Stimulated activated naive CD4-positive, alpha-beta T cell (primary cell): ENCODE measurements at regions not wholly inside any gene's neighbourhood (a gene's known extent, or its start where the extent isn't known, plus 50 kb on each side); places are given as distances from the start of the nearest gene placed in this dataset.

Experiments used
- DNase-seq, 6 experiments: peaks; one replicate each; lab custom pipeline; 2025; lab: John Stamatoyannopoulos, UW

GRCh38 chr2:239533569-239534316, 132.9 kb upstream of the HDAC4 start:
- no peak for DNase-seq

GRCh38 chr2:239532859-239533258, 132.0 kb upstream of the HDAC4 start:
- DNase-seq, result no peak

DNA sequence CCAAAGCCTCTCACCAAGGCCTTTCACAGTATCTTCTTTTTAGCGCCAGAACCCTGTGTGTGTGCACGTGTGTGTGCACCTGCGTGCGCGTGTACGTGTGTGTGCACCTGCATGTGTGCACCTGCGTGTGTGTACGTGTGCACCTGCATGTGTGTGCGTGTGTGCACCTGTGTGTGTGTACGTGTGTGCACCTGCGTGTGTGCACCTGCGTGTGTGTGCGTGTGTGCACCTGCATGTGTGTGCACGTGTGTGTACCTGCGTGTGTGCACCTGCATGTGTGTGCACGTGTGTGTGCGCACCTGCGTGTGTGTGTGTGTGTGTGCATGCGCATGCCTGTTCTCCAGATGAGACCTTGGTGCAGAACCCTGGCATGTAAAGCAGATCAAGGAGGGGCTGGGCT, 131.4 kb upstream of the HDAC4 start:
- DNase-seq, result no peak

DNA sequence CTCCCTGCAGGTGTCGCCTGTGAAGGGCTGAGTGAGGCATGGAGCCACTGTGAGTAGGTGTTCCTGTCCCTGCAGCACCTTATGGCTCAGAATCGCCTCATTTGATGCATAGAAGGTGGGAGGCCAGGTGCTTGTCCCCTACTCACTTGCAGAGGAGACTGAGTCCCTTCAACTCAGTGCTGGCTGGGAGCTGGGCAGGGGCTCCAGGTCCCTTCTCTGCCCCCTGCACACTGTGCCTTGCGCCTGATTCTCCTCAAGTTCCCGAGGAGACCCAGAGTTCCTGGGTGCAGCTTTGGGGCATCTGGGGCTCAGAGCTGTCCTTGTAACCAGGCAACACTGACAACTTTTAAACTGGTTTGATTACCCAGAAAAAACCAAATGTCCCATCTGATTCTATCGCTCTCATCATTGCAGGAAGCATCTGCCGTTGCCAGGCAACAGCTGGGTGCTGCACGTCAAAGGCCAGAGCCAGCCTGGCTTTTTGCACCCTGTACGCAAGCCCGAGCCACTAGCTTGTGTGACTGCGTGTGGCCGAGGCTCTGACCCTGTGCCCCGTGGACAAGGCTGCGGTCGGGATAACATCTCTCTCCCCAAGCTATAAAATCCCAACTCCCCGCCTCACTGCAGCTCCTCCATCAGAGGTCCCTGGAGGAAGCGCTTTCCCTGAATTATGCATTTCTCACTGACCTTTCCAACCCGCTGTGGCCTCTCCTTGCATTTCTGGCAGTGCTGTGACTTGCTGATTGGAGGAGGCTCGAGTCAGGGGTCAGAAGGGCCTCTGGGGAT, 130.8 kb upstream of the HDAC4 start:
- DNase-seq, result no peak

DNA sequence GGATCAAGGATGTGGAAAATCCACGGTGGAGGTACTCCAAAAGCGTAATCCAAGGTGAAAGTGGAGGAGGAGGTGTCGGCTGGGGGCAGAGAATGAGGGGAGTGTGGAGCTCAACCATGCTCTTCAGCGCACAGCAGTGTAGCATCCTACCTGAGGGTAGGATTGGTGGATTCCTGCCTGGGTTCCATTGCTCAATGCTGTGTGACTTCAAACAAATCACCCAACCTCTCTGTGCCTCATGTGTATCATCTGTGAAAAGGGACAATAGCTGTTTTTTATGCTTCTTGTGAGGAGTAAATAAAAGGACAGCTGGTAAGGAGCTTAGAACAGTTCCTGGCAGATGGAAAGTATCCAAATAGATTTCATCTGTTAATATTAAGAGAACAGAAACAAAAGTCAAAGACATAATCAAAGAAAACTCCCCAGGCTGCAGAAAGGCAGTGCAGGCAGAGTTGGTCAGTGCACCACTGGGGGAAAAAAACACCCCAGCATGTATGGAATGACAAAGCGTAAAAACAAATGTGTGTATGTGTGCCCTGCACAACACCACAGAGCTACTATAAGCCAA, 130.0 kb upstream of the HDAC4 start:
- no peak for DNase-seq

GRCh38 chr2:239529313-239530015, 128.6 kb upstream of the HDAC4 start:
- DNase-seq, result no peak

DNA sequence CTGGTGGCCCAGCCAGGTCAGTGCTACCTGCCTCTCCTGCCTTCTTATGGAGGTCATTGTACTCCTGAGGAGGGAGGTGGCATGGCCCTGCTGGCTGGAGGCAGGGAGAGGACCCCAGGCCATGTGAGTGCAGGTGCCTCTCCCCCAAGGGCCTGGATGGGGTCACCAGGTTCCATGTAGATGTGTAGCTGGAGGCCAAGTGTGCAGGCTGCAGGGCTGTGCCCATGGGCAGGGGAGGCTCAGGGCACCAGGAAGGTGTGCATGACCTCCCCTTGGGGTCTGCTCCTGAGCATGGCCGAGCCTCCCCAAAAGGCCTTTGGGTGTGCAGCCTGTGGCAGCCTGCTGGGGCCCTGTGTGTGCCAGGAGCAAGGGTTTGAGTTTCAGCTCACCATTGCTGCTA, 128.1 kb upstream of the HDAC4 start:
- DNase-seq, result no peak

- no peak for DNase-seq
Measured at GRCh38 chr2:239528146-239528545, 127.3 kb upstream of the HDAC4 start.

DNA sequence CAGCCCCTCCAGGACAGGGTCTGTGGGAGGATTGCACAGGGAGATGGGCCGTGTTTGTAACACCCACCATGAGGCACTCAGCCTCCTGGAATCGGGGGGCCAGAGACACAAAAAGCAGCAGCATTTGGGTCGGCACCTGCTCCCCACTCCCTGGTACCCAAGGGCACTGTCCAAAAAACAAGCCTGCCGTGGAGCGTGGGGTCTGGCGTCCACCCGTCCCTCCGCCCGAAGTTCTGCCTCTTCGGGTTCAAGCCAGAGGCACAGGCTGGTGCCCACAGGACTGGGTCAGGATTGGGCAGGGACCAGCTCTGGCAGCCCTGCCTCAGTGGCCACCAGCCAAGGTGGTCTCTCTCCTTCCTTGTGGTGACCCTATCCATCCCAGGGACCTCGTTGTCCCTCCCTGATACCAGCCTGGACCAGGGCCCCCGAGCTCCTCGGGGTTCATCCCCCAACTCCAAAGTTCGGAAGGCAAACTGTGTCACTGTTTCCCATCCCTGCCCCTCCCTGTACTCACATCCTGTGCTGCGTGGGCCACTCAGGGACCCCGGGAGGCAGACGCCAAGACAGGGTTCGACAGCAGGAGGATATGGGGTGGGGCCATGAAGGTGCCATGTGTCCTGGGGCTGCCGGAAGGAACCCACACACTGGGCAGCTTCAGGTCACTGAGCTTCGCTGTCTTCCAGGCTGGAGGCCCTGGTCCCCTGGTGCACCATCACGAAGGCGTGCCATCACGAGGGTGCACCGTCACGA, 126.0 kb upstream of the HDAC4 start:
- DNase-seq, result no peak

DNA sequence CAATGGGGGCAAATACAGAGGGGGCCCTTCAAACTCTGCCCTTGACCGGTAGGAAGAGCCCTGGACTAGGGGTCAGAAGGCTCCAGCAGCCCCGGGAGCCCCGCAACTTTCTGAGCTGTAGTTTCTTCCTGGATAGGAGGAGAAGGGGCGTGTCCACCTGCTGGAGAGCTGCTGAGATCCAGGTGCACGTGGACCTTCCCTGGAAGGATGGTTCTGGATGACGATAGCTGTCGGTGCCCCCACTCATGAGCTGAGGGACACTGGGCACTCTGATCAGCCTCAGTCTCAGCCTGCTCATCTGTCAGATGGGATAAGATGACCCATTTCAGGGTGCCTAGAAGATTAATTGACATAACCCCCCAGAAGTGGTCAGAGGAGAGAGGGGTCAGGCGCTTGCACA, 125.2 kb upstream of the HDAC4 start:
- no peak for DNase-seq

DNA sequence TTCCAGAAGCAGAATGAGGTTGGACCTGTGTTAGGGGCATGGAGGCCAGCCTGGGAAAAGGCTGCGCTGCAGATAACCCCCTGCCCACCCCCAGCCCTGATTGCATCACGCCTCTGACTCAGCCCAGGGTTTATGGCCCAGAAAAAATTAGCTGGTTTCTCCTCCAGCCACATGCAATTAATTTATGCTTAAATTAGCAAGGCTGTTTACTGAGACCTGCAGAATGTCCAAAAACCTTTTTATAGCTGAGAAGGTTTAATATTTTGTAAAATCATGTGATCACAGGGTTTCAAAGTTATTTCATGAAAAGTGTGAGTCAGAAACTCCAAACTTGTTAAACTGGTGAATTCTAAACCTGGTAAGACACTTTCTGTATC, 123.1 kb upstream of the HDAC4 start:
- DNase-seq, result no peak

DNA sequence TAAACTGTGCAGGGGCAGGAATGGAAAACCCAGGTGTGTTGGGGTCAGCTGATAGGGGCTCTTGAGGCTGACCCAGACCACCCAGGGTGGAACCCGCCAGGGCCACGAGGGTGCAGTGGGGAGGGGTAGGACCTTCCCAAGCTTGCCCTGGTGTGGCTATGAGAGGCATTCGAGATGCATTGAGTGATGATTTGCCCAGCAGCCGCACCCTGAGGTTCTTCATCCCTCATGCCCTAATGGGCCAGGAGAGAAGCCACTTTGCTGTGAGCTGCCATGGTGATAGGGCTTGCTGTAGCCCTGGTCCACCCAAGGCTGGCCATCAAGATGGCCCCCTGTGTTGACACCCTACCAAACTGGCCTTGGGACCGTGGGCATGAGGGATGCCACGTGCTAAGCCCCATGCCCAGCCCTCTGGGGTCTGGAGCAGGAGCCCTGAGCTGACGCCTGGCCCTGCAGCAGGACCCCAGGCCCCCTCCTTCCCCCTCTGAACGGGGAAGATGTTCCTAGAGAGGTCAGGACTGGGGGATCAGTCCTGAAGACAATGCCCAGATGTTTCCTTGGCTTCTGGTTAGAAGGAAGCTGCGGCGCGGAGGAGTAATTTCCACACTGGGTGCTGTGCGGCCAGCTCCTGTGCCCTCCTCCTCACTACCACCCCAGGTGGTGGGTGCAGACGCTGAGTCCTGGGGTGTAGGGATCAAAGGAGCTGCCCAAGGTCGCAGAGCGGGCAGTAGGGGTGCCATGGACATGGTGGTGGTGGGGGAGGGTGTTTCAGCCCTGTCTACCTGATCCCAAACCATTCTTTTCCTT, 122.5 kb upstream of the HDAC4 start:
- no peak for DNase-seq

DNA sequence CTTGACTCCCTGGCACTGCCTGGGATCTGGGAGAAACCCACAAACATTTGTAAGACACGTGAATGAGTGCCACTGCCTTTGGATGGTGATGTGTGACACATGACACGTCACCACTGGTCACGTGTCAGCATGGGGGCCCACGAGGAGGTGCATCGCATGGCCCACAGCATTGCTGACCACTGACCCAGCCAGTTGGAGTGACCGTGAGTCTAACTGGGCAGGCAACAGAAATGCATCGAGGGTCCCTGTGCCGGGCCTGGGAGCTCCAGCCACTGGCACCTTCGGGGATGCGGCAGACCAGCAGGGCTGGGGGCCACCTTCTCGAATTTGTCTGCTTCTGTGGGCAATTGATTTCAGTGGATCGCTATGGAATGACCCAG, 121.9 kb upstream of the HDAC4 start:
- DNase-seq, result no peak

DNA sequence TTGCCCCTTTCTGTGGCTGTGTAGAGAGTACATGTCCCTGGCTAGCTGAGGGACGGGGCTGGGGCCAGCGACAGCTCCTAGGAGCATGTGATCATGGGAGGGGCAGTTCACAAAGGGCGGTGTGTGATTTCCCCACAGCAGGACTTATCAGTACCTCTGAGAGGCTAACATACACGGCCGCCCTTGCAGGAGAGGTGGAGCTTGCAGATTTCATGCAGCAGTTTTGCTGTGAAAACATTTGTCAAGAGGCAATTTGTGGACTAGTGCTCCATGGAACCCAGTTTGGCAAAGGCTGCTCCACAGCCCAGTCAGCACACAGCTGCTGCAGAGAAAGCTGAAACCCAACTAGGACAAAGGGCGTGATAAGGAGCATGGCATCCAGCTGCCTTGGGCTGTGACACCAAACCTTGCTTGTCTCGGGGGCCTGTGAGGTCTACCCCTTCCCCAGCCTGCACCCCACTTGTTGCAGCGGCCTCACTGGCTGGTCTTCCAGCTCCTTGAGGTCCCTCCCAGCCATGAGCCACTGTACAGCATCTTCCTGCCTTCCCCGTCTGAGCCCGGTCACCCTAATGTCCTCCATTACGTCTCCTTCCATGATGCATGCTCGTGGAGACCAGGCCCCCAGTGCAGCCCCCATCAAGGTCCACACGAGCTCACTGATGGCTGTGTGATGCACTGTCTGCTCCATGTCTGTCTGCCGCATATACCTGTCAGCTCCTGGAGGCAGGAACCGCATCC, 121.4 kb upstream of the HDAC4 start:
- DNase-seq, result no peak

GRCh38 chr2:239521518-239521815, 120.6 kb upstream of the HDAC4 start:
- DNase-seq, result no peak

GRCh38 chr2:239520811-239521517, 120.1 kb upstream of the HDAC4 start:
- DNase-seq, result no peak

- DNase-seq, result no peak
Measured at GRCh38 chr2:239519921-239520585, 119.2 kb upstream of the HDAC4 start.

DNA sequence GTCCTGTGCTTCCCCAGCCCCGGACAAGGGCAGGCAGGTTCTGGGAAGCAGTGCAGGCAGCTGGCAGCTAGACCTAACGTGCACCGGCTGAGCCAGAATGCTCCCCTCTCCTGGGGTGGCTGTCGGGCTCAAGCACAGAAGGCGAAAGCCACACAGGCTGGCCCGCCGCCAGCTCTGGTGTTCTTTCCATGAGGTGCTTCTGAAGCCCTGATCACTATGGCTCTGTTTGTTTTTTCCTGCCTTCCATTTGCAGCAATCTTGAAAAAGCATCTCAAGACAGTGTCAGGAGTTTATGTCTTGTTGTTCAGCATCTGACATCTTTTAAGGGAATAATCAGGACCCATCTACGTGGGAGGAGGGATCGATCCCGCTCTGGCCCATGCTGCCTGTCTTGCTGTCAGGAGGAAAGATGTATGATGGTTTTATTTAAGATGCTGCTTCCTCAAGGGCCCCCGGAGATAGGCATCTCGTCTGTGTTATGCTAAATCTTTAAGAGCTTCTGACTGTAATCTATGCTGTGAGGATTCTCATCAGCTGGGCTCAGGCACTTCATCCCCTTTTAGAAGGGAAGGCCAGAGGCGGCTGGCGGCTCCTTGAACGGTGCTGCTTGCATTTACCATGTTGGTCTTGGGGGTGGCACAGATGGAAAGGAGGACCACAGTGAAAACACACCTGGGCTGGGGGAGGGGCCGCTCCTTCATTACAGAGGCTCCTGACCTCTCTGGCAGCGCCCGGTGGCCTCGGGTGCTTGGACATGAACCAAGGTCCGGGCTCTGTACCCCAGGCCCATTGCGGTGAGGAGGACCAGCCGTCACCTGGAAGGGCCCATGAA, 118.5 kb upstream of the HDAC4 start:
- peak in 1 of 6 experiments; percentile 3 for DNase-seq
